Neural cell (in vitro differentiated cells): ENCODE measurements at regions not wholly inside any gene's neighbourhood (a gene's known extent, or its start where the extent isn't known, plus 50 kb on each side); places are given as distances from the start of the nearest gene placed in this dataset.

Experiments
- H2AFZ ChIP-seq: fragments of 200-600, 300-800 bp; sonication (generic), shearing (Covaris generic); 2 replicates; pipeline ENCODE4 v1.6.0; 2014; ENCODE audit warnings: low read depth, mild to moderate bottlenecking, antibody characterized with exemption, low read length, moderate library complexity
- H3F3A ChIP-seq: fragments of 200-600 bp; shearing (Covaris generic); 2 replicates; pipeline ENCODE4 v1.6.1; 2016; ENCODE audit warnings: mild to moderate bottlenecking, moderate library complexity, mixed read lengths, antibody characterized with exemption, low read length; ENCODE audit not compliant: insufficient read depth, poor library complexity, severe bottlenecking
- H3K27ac ChIP-seq: fragments of 200-600, 300-800 bp; sonication (generic), shearing (Covaris generic); 2 replicates; pipeline ENCODE4 v1.5.1; 2014; ENCODE audit warnings: mild to moderate bottlenecking, low read length, moderate library complexity
- H3K27me3 ChIP-seq: fragments of 300-800, 200-600 bp; sonication (generic), shearing (Covaris generic); 2 replicates; pipeline ENCODE4 v1.6.0; 2014; ENCODE audit warnings: mild to moderate bottlenecking, low read depth, low read length, moderate library complexity; ENCODE audit not compliant: insufficient read depth
- H3K36me3 ChIP-seq: fragments of 300-800, 200-600 bp; sonication (generic), shearing (Covaris generic); 2 replicates; pipeline ENCODE4 v1.5.1; 2014; ENCODE audit warnings: mild to moderate bottlenecking, antibody characterized with exemption, low read length, moderate library complexity; ENCODE audit not compliant: insufficient read depth
- H3K4me2 ChIP-seq: fragments of 300-800, 200-600 bp; sonication (generic), shearing (Covaris generic); 2 replicates; pipeline ENCODE4 v1.6.0; 2014; ENCODE audit warnings: mild to moderate bottlenecking, low read length
- H3K4me3 ChIP-seq: fragments of 300-800, 200-600 bp; sonication (generic), shearing (Covaris generic); 2 replicates; pipeline ENCODE4 v1.5.1; 2014; ENCODE audit warnings: mild to moderate bottlenecking, low read length, moderate library complexity
- H3K79me2 ChIP-seq: fragments of 200-600 bp; shearing (Covaris generic); replicated peaks from 2 replicates; pipeline ENCODE4 v1.6.0; 2014; ENCODE audit warnings: mild to moderate bottlenecking, low read length, moderate library complexity; ENCODE audit not compliant: insufficient read depth
- H3K9ac ChIP-seq: fragments of 300-800, 200-600 bp; sonication (generic), shearing (Covaris generic); 2 replicates; pipeline ENCODE4 v1.6.1; 2016; ENCODE audit warnings: mild to moderate bottlenecking, low read length, mixed read lengths
- H3K9me2 ChIP-seq: fragments of 200-600 bp; shearing (Covaris generic); 2 replicates; pipeline ENCODE4 v1.6.1; 2016; ENCODE audit warnings: mild to moderate bottlenecking, low read length, mixed read lengths; ENCODE audit not compliant: insufficient read depth
- H3K9me3 ChIP-seq: fragments of 200-600, 300-800 bp; sonication (generic), shearing (Covaris generic); 2 replicates; pipeline ENCODE4 v1.6.1; 2016; ENCODE audit warnings: mild to moderate bottlenecking, mixed run types, low read length, moderate library complexity, mixed read lengths
- H4K20me1 ChIP-seq: fragments of 200-600 bp; shearing (Covaris generic); 2 replicates; pipeline ENCODE4 v1.6.1; 2016; ENCODE audit warnings: mild to moderate bottlenecking, mixed run types; ENCODE audit not compliant: insufficient read depth
- EP300 ChIP-seq: fragments of 450-650 bp; conservative IDR thresholded peaks from 2 replicates; pipeline ENCODE4 v1.6.1; 2014; ENCODE audit warnings: antibody characterized with exemption, mild to moderate bottlenecking, moderate library complexity; ENCODE audit not compliant: poor library complexity, severe bottlenecking
- EZH2 ChIP-seq: fragments of 200-600, 300-800 bp; shearing (Covaris generic), sonication (generic); IDR thresholded peaks from 2 replicates; pipeline ENCODE4 v1.6.1; 2014; ENCODE audit warnings: antibody characterized with exemption, low read length, borderline replicate concordance, mild to moderate bottlenecking; ENCODE audit not compliant: insufficient read depth, poor library complexity, severe bottlenecking
- MXI1 ChIP-seq: fragments of 450-650 bp; conservative IDR thresholded peaks from 2 replicates; pipeline ENCODE4 v1.6.1; 2014; ENCODE audit warnings: antibody characterized with exemption, mild to moderate bottlenecking; ENCODE audit not compliant: poor library complexity, severe bottlenecking
- POLR2AphosphoS5 ChIP-seq: IDR thresholded peaks from 2 replicates; pipeline ENCODE4 v1.6.1; 2012
- RAD21 ChIP-seq: fragments of 450-650 bp; conservative IDR thresholded peaks from 2 replicates; pipeline ENCODE4 v1.6.1; 2014; ENCODE audit warnings: antibody characterized with exemption, mild to moderate bottlenecking, moderate library complexity
- SMC3 ChIP-seq: fragments of 450-650 bp; conservative IDR thresholded peaks from 2 replicates; pipeline ENCODE4 v1.6.1; 2014; ENCODE audit warnings: antibody characterized with exemption, mild to moderate bottlenecking, moderate library complexity; ENCODE audit not compliant: poor library complexity
- TAF1 ChIP-seq: IDR thresholded peaks from 2 replicates; pipeline ENCODE4 v1.6.1; 2012; ENCODE audit warnings: low read depth
- TF ChIP-seq, protein P1 (sequence below): IDR thresholded peaks from 2 replicates; pipeline ENCODE4 v1.6.1; 2012; ENCODE audit warnings: borderline replicate concordance
- TF ChIP-seq, protein P2 (sequence below): fragments of 450-650 bp; IDR thresholded peaks from 2 replicates; pipeline ENCODE4 v1.5.1; 2014; ENCODE audit warnings: antibody characterized with exemption, mild to moderate bottlenecking, moderate library complexity; ENCODE audit not compliant: poor library complexity, severe bottlenecking

DNA sequence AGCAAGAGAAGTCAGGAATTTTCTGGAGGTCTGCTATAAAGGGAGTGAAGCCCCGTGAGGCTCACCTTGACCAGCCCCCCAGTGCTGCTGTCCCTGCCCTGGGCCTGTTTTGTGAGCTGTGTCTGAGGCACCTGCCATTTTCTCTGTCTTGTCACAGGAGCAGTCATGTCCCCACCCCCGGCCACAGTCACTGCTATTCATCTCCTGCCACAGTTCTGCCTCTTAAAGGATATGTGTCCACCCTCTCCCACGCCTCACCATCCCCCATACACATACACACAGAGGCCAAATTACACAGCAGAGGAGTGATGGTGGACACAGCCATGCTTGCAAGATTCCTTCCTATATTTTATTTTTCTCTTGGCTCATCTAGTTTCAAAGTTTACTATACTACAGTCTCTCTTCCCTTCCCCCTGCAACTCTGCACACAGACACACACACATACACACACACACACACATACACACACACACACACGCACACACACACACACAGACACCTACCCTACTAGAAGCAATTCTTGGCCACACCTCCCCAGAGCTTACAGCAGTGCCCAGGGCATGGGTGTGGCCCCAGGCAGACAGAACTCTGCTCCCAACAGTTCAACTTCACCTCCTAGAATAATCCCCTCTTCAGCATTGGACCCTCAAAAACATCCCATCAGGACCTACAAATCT lies 68.7 kb upstream of the TAB2 start:
- no peak for TF ChIP-seq MXI1
- no peak for TF ChIP-seq EP300
- no peak for TF ChIP-seq SMC3
- TF ChIP-seq, protein P1, sequence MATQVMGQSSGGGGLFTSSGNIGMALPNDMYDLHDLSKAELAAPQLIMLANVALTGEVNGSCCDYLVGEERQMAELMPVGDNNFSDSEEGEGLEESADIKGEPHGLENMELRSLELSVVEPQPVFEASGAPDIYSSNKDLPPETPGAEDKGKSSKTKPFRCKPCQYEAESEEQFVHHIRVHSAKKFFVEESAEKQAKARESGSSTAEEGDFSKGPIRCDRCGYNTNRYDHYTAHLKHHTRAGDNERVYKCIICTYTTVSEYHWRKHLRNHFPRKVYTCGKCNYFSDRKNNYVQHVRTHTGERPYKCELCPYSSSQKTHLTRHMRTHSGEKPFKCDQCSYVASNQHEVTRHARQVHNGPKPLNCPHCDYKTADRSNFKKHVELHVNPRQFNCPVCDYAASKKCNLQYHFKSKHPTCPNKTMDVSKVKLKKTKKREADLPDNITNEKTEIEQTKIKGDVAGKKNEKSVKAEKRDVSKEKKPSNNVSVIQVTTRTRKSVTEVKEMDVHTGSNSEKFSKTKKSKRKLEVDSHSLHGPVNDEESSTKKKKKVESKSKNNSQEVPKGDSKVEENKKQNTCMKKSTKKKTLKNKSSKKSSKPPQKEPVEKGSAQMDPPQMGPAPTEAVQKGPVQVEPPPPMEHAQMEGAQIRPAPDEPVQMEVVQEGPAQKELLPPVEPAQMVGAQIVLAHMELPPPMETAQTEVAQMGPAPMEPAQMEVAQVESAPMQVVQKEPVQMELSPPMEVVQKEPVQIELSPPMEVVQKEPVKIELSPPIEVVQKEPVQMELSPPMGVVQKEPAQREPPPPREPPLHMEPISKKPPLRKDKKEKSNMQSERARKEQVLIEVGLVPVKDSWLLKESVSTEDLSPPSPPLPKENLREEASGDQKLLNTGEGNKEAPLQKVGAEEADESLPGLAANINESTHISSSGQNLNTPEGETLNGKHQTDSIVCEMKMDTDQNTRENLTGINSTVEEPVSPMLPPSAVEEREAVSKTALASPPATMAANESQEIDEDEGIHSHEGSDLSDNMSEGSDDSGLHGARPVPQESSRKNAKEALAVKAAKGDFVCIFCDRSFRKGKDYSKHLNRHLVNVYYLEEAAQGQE: no peak
- TF ChIP-seq TAF1: no peak
- TF ChIP-seq, protein P2, sequence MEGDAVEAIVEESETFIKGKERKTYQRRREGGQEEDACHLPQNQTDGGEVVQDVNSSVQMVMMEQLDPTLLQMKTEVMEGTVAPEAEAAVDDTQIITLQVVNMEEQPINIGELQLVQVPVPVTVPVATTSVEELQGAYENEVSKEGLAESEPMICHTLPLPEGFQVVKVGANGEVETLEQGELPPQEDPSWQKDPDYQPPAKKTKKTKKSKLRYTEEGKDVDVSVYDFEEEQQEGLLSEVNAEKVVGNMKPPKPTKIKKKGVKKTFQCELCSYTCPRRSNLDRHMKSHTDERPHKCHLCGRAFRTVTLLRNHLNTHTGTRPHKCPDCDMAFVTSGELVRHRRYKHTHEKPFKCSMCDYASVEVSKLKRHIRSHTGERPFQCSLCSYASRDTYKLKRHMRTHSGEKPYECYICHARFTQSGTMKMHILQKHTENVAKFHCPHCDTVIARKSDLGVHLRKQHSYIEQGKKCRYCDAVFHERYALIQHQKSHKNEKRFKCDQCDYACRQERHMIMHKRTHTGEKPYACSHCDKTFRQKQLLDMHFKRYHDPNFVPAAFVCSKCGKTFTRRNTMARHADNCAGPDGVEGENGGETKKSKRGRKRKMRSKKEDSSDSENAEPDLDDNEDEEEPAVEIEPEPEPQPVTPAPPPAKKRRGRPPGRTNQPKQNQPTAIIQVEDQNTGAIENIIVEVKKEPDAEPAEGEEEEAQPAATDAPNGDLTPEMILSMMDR: no peak
- TF ChIP-seq POLR2AphosphoS5: no peak
- TF ChIP-seq EZH2: no peak
- no peak for TF ChIP-seq RAD21
- Histone ChIP-seq H3K4me3 (no peak overlapping the region), H3F3A (no peaks in the 10 kb centered on the region), H4K20me1 (no peaks in the 10 kb centered on the region), H3K36me3 (no peaks in the 10 kb centered on the region), H3K27me3 (no peaks in the 10 kb centered on the region), H3K9ac (no peak overlapping the region), H3K27ac (no peak overlapping the region), H3K79me2 (no peaks in the 10 kb centered on the region), H3K4me2 (no peak overlapping the region), H3K9me2 (no peaks in the 10 kb centered on the region), H3K9me3 (no peaks in the 10 kb centered on the region), H2AFZ (no peak overlapping the region)

DNA sequence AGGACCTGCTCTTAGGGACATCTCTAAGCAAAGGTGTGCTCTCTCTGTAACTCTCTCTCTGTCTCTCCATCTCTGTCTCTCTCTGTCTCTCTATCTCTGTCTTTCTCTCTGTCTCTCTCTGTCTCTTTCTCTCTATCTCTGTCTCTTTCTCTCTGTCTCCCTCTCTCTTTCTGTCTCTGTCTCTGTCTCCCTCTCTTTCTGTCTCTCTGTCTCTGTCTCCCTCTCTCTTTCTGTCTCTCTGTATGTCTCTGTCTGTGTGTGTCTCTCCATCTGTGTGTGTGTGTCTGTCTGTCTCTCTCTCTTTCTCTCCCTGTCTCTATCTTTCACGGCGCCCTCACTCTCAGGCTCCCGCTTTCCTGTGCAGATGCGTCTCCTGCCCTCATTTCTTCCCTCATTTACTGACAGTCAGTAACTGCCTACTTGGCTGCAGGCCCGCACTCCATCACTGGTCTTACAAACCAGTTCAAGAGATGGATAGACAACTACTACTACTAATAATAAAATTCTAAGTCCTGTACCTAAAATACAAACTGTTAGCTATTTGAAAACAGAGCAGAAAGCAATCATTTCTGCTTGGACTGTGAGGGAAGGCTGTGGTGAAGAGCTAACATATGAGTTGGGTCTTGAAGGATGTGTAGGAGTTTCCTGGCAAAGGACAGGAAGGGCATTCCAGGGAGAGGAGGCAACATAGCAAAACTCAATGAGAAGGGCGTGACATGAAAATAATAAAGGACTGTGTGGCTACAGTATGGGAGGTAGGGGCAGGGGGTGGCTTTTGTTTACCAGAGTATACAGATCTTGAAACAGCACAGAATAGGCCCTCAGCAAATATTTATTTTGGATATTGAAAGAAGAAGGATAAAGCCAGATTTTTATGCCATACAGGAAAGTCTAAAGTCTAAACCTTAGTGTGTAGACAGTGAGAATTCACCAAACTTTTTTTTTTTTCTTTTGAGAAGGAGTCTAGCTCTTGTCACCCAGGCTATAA lies 67.8 kb upstream of the TAB2 start:
- Histone ChIP-seq H3K36me3 (no peaks in the 10 kb centered on the region), H3K27ac (no peak overlapping the region), H3K9ac (no peak overlapping the region), H3K9me3 (no peaks in the 10 kb centered on the region), H4K20me1 (no peaks in the 10 kb centered on the region), H3K79me2 (no peaks in the 10 kb centered on the region), H3K9me2 (no peaks in the 10 kb centered on the region), H3K27me3 (no peaks in the 10 kb centered on the region), H3F3A (no peaks in the 10 kb centered on the region), H3K4me2 (no peak overlapping the region), H3K4me3 (no peak overlapping the region), H2AFZ (no peak overlapping the region)
- TF ChIP-seq EZH2 (no peak), TAF1 (no peak), MXI1 (no peak), RAD21 (no peak), SMC3 (no peak), EP300 (no peak), POLR2AphosphoS5 (no peak)
- TF ChIP-seq, protein P1: no peak
- TF ChIP-seq, protein P2: no peak
